HT-29 (cell line): ENCODE measurements at regions not wholly inside any gene's neighbourhood (a gene's known extent, or its start where the extent isn't known, plus 50 kb on each side); places are given as distances from the start of the nearest gene placed in this dataset.
A peak's percentile ranks its signal among the peaks of the same experiment; 100 is the strongest.

Experiments used
- DNase-seq: peaks from one replicate; pipeline ENCODE4 v3.0.0-alpha.2; 2015; ENCODE audit warnings: low spot score

DNA sequence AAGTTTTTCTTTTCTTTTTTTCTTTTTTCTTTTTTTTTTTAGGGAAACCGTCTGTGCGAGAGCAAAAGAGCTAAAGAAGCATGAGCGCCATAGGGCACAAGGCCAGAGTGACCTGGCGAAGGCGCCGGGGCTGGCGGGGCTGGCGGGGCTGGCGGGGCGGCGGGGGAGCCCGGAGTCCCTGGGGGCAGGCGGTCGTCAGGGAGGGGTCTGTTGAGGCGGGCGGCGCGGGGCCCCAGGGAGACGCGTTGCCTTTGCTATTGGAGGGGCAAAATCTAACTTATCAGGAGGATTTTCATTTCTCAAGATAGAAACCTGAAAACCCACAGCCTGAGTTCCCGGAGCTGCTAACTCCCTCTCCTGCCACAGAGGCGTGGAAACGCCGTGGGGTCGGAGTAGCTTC, 135.6 kb upstream of the SMAD1 start:
- DNase-seq, result no peak

DNA sequence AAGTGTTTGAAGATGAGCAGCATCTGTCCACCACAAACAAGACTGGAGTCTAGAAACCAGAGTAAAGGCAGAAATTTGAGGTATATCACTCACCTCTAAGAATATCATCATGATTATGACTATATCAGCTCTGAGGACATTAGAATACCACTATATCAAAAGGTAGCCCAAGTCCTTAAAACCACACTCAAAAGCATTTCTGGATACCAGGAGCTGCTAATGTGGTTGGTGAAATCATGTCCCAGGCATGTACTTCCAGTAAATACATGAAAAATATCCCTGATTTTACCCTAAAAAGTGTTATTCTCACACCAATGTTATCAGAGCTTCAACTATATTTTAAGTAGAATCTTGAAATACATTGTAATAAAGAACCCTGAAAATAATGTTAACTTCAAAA, 136.3 kb upstream of the SMAD1 start:
- DNase-seq, result no peak

DNA sequence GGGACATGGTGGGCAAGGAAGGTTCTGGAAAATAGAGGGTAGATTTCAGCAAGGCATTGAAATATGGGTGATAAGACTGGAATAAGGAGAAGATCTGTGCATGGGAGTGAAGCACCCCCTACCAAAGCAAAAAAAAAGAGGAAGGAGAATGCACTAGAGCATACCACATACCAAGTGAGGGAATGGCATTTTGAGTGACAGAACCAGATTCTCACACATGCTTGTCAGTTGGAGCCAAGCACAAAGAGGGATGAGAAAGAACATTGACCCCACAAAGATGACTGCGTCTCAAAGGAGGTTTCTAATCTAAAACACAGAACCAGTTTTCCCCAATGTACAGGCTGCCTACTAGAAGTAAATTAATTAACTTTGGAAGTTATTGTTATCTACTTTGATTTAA, 140.3 kb upstream of the SMAD1 start:
- no peak for DNase-seq

DNA sequence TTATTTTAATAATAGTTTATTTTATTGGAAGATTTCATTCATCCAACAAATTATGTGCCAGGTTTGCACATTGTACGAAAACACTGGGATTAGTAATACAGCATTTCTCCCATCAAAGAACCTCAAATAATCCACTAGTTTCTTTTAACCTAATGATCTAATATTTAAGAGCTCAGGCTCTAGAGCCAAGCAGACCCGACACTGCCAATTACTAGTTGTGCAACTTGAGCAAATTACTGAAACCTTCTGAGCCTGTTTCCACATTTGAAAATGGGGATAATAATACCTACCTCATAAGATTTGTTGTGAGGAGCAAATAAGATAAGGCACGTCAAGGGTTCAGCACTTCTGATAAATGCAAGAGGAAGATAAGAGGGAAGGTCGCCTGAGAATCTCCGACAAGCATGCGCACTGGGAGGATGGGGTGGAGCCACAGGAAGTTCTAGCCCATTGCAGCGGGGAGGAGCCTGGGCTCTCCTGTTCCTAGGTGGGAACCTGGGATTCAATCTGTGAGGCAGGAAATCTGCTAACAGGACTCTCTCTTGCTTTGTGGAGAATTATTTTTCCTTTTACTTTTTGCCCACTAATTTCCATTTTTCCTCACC, 141.5 kb upstream of the SMAD1 start:
- DNase-seq, result no peak

DNA sequence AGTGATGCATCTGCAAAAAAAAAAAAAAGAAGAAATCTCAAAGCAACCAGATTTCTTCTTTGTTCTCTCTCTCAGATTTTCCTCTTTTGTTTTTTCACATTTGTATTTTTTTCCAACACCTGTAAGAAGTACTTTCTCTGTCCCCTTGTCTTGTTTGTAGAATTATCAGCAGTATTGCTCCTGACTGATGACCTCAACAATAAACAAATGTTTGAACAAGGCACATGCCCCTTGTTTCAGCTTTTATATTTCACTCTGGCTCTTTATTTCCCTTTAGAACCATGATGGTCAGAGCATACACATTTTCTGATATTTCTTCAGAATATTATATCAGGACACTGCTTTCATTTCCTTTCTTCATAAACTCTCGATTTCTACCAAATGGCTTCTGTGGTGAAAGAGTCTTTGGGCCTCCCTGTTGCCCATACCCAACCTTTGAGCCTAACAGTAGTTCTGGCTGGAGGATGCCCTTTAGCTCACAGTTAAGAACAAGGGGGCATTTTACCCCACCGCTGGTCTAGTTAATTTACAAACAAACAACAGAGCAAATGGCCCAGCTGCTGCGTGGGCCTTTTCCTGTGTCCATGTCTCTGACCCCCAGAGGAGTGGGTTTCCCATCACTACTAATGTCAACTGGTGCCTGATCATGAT, 142.5 kb upstream of the SMAD1 start:
- no peak for DNase-seq

DNA sequence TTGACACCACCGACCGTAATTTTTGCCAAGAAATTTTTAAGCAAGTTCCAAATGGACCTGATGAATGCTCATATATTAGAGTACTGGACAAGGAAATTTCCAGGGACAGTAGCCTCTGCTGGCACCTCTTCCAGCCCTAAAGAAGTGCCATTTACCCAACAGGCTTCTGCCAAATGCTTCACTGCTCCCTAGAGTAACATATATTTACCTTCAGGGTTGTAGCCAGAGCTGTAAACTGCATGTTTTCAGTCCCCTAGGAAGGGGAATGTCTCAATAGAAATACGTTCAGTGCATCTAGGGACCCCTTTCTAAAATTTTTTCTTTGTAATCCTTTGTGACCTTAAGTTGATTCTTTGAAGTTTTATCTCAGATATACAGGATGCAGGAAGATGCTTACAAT, 143.1 kb upstream of the SMAD1 start:
- DNase-seq, result no peak

DNA sequence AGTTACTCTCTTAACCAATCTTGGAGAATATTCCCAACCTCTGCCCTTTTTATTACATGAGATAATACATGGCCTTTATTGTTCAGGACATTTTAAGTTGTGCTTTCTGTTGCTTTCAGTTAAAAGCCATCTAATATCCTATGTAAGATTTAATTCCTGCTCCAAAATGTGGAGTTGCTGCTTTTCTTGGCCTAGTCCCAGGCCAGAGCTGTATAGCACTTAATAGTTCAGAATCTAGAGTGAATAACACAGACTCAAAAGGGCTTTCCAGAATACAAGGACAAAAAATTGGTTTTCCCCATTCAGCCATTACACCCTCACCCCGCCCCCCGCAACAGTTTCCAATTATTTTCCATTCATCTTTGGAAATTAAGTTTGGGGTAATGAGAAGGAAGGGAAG, 144.3 kb upstream of the SMAD1 start:
- no peak for DNase-seq

DNA sequence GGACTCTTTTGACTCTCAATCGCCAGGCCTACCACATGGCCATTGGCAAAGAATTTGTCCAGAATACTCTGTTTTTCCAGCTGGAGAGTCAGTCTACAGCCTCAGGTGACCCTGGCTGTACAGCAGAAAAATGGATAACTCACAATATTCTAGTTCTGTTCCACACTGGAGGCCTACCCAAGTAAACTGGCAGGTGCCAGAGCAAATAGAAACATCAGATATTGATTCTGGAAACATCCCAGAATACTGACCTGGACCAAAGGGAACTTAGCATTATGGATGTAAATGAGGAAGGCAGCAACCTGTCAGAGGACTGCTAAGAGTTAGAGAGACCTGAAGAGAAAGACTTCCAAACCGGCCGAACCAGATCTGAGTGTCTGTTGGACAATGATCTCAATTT, 147.9 kb upstream of the SMAD1 start:
- peak; percentile 11 for DNase-seq

DNA sequence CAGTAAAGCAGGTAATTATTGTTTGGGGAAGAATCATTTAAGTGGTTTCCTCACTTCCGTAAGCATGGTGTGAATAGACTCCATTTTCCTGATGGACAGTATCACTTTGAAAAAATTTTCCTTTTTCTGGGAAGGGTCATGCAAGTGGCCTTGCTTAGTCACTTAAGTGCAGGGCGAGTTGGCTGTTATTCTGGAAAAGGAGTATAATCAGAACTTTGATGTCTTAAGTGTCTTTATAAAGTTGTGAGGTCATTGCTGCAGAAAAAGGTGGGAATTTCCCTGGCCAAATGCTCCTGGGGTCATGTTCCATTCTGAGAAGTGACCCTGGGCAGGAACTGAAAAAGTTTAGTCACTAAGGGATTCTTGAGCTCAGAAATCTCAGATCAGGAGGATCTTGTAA, 146.1 kb upstream of the OTUD4 start:
- no peak for DNase-seq

DNA sequence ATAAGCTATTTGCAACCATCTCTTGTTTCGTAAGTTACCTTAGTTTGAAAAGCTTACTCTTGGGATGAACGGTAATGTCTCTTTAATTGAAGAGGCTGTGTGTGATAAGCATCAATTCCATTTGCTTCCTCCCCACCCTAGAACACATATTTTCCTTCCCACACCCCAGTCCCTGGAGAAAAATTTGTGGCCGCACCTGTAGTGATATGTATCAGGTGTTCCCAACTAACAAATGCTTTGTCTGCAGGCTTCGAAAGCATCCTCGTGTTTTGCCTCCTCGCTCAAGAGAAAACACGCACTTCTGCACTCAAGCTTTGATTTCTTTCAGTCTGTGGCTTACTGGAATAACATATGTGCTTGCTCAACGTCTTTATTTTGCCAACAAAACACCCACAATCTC, 143.8 kb upstream of the OTUD4 start:
- DNase-seq, result peak; percentile 60

DNA sequence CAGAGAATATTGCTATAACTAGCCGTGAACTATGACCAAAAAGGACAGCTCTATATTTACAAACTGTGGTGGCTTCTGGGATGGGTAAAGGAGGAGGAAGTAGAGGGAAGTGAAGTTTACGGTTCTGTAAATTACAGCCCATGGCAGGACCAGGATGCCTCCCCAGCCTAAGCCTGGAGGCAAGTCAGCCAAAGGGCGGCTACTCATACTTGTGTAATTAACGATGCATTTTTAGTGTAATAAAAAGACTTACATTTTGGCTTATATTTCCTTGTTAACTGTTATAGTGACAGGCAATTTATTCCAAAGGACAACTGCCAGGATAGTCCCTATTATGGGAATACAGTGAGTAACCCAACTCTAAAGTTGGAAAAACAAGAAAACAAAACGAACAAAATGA, 139.9 kb upstream of the OTUD4 start:
- no peak for DNase-seq

DNA sequence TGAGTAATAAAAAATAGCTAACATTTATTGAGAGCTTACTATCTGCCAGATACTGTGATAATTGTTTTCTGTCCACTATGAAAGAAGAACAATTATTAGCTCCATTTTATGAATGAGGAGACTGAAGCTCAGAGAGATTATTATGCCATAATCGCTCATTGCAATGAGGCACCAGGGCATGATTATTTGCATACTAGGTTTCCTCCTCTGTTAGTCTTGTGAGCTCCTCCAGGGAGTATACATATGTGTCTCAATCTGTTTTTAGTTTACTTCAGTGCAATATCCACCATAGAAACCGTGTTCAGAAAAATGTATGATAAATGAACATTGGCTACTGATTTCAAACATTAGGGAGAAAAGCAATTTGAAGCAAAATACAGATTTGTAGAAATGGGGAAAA, 139.4 kb upstream of the OTUD4 start:
- DNase-seq, result no peak

DNA sequence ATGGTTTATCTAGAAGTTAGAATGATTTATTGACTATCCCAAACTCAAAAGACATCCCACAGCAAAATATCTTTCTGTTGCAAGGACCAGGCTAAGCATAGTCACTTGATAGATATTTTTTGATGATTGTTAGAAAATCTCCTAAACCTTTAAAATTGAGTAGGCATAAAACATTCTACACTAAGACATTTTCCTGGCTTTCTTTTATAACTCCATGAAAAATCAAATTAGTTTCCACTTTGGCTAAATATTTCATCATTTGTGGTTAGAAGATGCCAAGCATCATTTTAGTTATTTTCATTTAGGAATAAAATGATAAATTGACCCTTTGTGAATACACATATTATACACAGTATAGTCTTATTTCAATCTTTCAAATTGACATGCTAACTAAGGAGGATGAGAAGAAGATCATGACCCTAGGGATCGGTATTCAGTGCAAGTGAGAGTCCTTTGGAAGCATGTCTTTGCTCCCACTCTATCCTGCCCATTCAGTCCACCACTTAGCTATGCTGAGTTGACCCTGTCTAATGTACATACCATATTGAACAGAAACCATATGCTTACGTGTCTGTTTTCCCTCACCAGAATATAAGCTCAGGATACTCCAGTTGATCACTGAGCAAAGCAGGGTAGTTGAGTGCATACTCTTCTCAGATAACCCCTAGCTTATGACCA, 136.6 kb upstream of the OTUD4 start:
- DNase-seq, result no peak

DNA sequence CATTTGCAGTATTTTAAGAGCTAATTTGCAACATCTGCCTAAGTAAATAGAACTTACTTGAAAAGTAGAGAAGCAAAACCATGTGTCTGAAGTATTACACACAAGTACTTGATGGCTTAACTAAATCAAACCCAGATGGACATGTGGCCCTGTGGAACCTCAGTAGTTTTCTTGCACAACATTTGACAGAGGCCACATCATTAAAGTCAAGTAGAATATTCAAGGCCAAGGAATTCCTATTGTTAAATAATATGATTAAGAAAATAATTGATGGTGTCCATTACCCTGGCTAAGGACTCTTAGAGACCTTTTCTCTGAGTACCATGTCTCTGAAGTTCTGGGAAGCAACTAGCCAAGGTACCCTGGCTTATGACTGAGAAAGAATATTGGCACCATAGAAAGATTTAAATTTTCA, 135.4 kb upstream of the OTUD4 start:
- no peak for DNase-seq

DNA sequence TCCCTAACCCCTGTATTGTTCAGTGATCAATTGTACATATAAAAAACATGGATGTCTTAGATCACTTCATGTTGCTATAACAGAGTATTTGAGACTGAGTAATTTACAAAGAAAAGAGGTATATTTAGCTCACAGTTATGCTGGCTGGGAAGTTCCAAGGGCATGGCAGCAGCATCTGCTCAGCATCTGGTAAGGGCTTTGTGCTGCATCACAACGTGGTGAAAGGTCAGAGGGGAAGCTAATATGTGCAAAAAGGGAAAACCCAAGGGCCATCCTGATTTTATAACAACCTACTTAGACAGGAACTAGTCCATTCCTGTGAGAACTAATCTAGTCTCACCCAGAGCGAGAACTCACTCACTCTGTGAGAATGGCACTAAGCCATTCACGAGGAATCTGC, 128.2 kb upstream of the OTUD4 start:
- DNase-seq, result no peak

DNA sequence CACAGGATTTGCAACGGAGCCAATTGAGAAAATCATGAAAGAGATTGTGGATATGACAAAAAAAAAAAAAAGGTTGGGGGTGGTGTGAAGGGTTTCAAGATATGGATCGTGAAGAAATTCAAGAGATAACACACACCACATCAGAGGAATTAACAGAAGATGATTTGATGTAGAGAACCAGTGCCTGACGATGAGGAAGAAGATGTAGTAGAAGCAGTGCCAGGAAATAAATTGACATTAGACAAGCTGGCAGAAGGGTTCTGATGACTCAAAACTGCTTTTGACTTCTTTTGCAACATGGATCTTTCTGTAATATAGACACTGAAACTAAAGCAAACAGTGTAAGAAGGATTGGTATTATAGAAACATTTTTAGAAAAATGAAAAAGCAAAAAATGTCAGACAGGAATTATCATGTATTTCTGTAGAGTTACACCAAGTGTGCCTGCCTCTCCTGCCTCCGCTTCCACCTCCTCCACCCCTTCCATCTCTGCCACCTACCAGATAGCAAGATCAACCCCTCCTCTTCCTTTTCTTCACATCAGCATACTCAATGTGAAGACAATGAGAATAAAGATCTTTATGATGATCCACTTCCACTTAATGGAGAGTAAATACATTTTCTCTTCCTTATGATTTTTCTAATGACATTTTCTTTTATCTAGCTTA, 127.5 kb upstream of the OTUD4 start:
- DNase-seq, result no peak

DNA sequence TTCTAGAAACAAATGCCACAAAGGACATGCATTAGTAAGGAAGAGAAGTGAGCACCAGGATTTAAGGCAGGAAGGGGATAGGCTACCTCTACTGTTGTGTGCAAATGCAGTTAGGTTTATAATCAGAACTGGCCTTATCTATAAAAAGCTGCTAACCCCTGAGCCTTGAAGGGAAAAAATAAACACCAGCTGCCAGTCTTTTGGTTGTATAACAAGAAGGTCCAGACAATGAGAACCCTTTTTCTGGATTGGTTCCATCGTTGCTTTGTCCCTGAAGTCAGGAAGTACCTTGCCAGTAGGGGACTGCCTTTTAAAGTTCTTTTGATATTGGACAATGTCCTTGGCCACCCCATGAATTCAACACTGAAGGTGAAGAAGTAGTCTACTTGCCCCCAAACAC, 126.7 kb upstream of the OTUD4 start:
- DNase-seq, result no peak

DNA sequence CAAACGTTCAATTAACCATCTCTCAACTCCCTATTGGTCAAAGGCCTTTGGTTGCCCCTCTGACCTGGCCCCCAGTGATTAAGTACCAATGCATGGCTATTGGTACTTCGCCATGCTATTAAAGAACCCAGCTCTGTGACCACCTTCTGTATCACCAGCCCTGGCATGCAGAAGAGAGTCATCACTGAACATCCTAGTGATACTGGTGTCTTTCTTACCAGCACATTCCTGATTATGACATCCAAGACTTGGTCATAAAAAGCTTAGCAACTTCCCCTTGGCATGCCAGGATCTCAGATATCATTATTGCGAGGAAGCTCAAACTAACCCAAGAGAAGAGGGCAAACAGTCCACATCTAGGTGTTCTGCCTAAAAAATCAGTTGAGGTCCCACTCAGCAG, 122.3 kb upstream of the OTUD4 start:
- DNase-seq, result no peak

DNA sequence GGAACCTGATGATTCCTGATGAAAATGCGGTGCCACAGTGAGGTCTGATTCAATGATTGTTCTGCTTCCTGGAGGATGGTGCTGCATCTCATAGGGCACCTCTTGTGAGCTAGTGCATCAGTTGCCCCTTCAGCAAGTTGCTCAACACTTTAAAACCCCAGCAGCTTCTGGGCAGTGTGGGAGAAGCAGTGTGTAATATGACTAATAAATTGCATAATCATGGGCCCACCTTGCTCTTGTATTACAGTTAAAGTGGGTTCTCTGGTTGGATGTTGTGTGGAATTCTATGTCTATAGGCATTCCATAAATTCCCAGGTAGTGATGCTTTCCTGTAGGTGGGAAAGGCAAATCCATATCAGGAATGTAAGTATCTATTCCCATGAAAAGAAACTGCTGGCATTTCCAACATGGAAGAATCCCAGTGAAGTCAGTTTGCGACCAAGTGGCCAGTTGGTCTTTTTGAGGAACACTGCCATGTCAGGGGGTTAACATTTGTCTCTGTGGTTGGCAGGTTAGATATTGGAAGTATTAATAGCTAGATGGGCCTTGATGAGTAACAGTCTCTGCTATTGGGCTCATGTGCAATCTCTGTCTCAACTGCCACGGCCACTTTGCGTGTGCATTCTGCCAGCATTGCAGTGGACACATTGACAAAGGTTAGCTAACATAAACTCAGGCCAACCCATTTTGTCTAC, 121.1 kb upstream of the OTUD4 start:
- DNase-seq, result no peak

DNA sequence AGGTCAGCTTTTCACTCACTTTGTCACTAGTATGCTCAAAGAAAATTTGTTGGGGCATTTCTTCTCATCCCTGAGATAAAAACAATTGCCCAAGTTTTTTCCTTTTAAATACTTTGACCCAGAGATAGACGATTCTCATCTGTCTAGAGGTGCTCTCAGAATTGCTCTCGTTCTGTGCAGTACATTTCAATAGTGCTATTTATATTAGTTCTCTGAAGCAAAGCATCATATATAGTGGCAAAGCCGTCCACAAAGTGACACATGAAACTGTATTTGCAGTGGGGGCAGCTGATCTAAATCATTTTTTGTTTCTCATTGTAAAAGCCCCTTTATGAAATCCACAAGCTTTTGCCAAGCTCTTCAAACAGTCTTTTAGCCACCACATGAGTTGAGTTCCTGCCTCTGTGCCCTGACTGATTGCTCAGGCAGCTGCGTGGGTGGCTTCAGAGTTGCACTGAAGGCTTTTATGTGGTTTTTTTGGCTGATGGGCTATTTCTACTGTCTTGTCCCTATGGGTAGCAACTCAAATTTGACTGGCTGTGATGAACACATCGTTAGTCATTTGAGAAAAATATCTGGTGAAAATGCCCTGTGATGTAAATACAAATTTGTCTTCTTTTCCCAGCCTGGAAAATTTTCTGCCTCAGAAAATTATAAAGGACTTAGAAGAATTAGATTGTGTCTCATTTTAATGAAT, 119.1 kb upstream of the OTUD4 start:
- DNase-seq, result no peak

DNA sequence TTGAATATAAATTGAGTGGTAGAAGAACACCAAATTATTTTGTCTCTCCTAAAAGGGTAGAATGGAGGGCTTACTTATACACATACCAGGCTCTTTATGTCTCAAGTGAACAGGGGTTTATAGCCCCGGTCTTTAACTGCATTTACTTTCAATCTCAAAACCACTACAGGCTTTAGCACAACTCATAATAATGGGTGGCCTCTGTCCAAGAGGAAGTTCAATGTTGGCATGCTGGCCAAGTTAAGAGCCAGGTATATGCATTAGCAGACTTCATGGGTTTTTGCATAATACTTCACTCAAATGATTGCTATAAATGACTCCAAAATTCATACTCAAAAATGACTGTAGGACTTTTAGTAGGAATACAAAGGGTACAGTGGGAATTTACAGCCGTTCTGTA, 118.5 kb upstream of the OTUD4 start:
- no peak for DNase-seq

DNA sequence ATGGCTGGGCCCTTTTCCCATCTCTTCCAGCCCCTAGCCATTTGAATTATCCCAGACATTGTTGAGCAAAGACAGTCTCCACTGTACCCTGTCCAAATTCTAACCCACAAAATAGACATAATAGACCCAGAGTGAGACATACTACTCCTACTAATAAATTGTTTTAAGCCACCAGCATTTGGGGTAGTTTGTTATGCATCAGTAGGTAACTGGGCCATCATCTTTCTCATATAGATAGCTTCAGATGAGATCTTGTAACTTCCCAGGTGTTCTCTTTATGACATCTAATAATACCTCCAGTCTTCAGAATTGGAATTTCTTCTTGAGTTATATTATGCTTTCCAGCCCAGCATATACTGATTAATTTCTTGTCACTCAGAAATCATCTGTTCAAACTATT, 117.2 kb upstream of the OTUD4 start:
- DNase-seq, result no peak
